Upper lobe of right lung (tissue), 1 donor: ENCODE measurements at regions not wholly inside any gene's neighbourhood (a gene's known extent, or its start where the extent isn't known, plus 50 kb on each side); places are given as distances from the start of the nearest gene placed in this dataset.
"Not testable (repeated sequence)": the region's sequence is repeated elsewhere in the genome, so short reads cannot be mapped to it uniquely, and the experiment has no call there.

Source experiments
- ATAC-seq: fragments of 200-7000 bp; cut with Tn5 transposase; one replicate; pipeline ENCODE4 v1.9.1; 2020; ENCODE audit warnings: mild to moderate bottlenecking, moderate library complexity
- DNase-seq: peaks from one replicate; pipeline ENCODE4 v3.0.0-alpha.2; 2020
- H3K27ac ChIP-seq: fragments of 200-600 bp; one replicate; pipeline ENCODE4 v1.8.0; 2022
- H3K27me3 ChIP-seq: fragments of 200-600 bp; one replicate; pipeline ENCODE4 v1.8.0; 2022; ENCODE audit warnings: mild to moderate bottlenecking
- H3K36me3 ChIP-seq: fragments of 200-600 bp; one replicate; pipeline ENCODE4 v1.8.0; 2022
- H3K4me1 ChIP-seq: fragments of 200-600 bp; one replicate; pipeline ENCODE4 v1.8.0; 2022
- H3K4me3 ChIP-seq: fragments of 200-600 bp; one replicate; pipeline ENCODE4 v1.8.0; 2022; ENCODE audit warnings: mild to moderate bottlenecking
- H3K9me3 ChIP-seq: fragments of 200-600 bp; one replicate; pipeline ENCODE4 v1.8.0; 2022
- CTCF ChIP-seq: fragments of 200-600 bp; IDR thresholded peaks from one replicate; pipeline ENCODE4 v1.8.0; 2022; ENCODE audit warnings: antibody characterized with exemption
- intact Hi-C: fragments of 100-400 bp; cut with DNase I; formaldehyde crosslinking; loops from one replicate; pipeline ENCODE4 v1.11.0; 2022
- donor health status: DM: no; HTN: yes; CAD: no; lungs with severe emphysema.

GRCh38 chr5:93224624-93225023 lies 356.4 kb downstream of the NR2F1-AS1 start:
- H3K27ac ChIP-seq = no peak overlapping the region
- no peak overlapping the region for H3K4me3 ChIP-seq
- intact Hi-C loops = no loop called here
- H3K27me3 ChIP-seq = no peaks in the 10 kb centered on the region
- no peaks in the 10 kb centered on the region for H3K36me3 ChIP-seq
- no peak for ATAC-seq
- no peak for DNase-seq
- H3K4me1 ChIP-seq = no peaks in the 10 kb centered on the region
- H3K9me3 ChIP-seq = peaks cover 3% of the 10 kb centered on the region
- no peak for TF ChIP-seq CTCF

- H3K9me3 ChIP-seq = peaks cover 3% of the 10 kb centered on the region
- H3K27me3 ChIP-seq = no peaks in the 10 kb centered on the region
- no peaks in the 10 kb centered on the region for H3K4me1 ChIP-seq
- intact Hi-C loops = no loop called here
- ATAC-seq (no peak), DNase-seq (no peak)
- no peaks in the 10 kb centered on the region for H3K36me3 ChIP-seq
- H3K27ac ChIP-seq = no peak overlapping the region
- H3K4me3 ChIP-seq = no peak overlapping the region
- no peak for TF ChIP-seq CTCF
These were observed 359.2 kb downstream of the NR2F1-AS1 start for GRCh38 chr5:93221773-93222172.

GRCh38 chr5:93220431-93220830 lies 360.6 kb downstream of the NR2F1-AS1 start:
- intact Hi-C loops = no loop called here
- DNase-seq = no peak

GRCh38 chr5:93219641-93220145 lies 361.3 kb downstream of the NR2F1-AS1 start:
- no peaks in the 10 kb centered on the region for H3K27me3 ChIP-seq
- no peak for DNase-seq
- no peak overlapping the region for H3K4me3 ChIP-seq
- no peak for ATAC-seq
- peaks cover 3% of the 10 kb centered on the region for H3K9me3 ChIP-seq
- H3K4me1 ChIP-seq = no peaks in the 10 kb centered on the region
- intact Hi-C loops = no loop called here
- H3K36me3 ChIP-seq = no peaks in the 10 kb centered on the region
- no peak for TF ChIP-seq CTCF
- H3K27ac ChIP-seq = no peak overlapping the region

More at GRCh38 chr5:93220431-93220830, 360.6 kb downstream of the NR2F1-AS1 start:
- TF ChIP-seq CTCF = no peak
- ATAC-seq = no peak
- Histone ChIP-seq H3K4me3 (no peak overlapping the region), H3K27me3 (no peaks in the 10 kb centered on the region), H3K36me3 (no peaks in the 10 kb centered on the region), H3K9me3 (peaks cover 3% of the 10 kb centered on the region), H3K27ac (no peak overlapping the region), H3K4me1 (no peaks in the 10 kb centered on the region)

- DNase-seq, H3K4me1 ChIP-seq, ATAC-seq, H3K9me3 ChIP-seq, H3K27me3 ChIP-seq, H3K27ac ChIP-seq, intact Hi-C loops, H3K4me3 ChIP-seq, H3K36me3 ChIP-seq: not testable (repeated sequence)
These were observed 367.8 kb downstream of the NR2F1-AS1 start for GRCh38 chr5:93213111-93213794.

- Histone ChIP-seq H3K4me3 (no peak overlapping the region), H3K9me3 (no peaks in the 10 kb centered on the region), H3K27me3 (no peaks in the 10 kb centered on the region), H3K4me1 (peaks cover 5% of the 10 kb centered on the region), H3K27ac (peak overlapping the region; percentile 17), H3K36me3 (no peaks in the 10 kb centered on the region)
- ATAC-seq (no peak), DNase-seq (no peak)
- intact Hi-C loops = no loop called here
- no peak for TF ChIP-seq CTCF
These were observed 371.5 kb downstream of the NR2F1-AS1 start for GRCh38 chr5:93209476-93209875.
